ENCODE measurements at regions not wholly inside any gene's neighbourhood (a gene's known extent, or its start where the extent isn't known, plus 50 kb on each side); places are given as distances from the start of the nearest gene placed in this dataset.

DNA sequence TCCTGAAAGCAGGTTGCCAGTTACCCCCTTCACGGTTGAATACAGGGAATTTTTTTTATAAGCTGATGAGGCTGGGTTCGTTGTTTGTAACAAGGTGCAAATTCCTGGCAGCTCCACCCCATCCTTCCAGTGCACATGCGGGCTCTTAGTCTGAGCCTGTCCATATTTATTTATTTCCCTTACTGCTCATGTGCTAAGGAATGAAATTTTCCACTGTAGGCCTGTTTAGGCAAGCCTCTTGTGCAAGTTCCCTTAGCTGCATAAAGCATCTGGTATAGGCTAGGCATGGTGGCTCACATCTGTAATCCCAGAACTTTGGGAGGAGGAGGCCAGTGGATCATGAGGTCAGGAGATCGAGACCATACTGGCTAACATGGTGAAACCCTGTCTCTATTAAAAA lies 560.9 kb upstream of the PCDH9 start:
- Histone ChIP-seq H3K36me3 (ENCODE audit: control insufficient read depth, insufficient read depth, low read length) (no peaks in the 10 kb centered on the region), H3K27me3 (replicated peaks; ENCODE audit: control insufficient read depth, insufficient read depth, low read length) (no peaks in the 10 kb centered on the region), H3K4me3 (replicated peaks; ENCODE audit: low read depth, low read length) (no peak overlapping the region)
- TF ChIP-seq, protein P1, sequence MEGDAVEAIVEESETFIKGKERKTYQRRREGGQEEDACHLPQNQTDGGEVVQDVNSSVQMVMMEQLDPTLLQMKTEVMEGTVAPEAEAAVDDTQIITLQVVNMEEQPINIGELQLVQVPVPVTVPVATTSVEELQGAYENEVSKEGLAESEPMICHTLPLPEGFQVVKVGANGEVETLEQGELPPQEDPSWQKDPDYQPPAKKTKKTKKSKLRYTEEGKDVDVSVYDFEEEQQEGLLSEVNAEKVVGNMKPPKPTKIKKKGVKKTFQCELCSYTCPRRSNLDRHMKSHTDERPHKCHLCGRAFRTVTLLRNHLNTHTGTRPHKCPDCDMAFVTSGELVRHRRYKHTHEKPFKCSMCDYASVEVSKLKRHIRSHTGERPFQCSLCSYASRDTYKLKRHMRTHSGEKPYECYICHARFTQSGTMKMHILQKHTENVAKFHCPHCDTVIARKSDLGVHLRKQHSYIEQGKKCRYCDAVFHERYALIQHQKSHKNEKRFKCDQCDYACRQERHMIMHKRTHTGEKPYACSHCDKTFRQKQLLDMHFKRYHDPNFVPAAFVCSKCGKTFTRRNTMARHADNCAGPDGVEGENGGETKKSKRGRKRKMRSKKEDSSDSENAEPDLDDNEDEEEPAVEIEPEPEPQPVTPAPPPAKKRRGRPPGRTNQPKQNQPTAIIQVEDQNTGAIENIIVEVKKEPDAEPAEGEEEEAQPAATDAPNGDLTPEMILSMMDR (IDR thresholded peaks at IDR 0.05; ENCODE audit: insufficient read depth, low read length, poor library complexity, severe bottlenecking), result no peak
- no peak for DNase-seq (ENCODE audit: extremely low read depth, insufficient read length)

GRCh38 chr13:67776151-67776550 lies 546.0 kb upstream of the PCDH9 start:
- Histone ChIP-seq H3K27me3 (replicated peaks; ENCODE audit: control insufficient read depth, insufficient read depth, low read length) (no peaks in the 10 kb centered on the region), H3K36me3 (ENCODE audit: control insufficient read depth, insufficient read depth, low read length) (no peaks in the 10 kb centered on the region), H3K4me3 (replicated peaks; ENCODE audit: low read depth, low read length) (no peak overlapping the region)
- no peak for DNase-seq (ENCODE audit: extremely low read depth, insufficient read length)
- TF ChIP-seq, protein P1 (IDR thresholded peaks at IDR 0.05; ENCODE audit: insufficient read depth, low read length, poor library complexity, severe bottlenecking), result no peak

GRCh38 chr13:67775359-67775758 lies 545.2 kb upstream of the PCDH9 start:
- TF ChIP-seq, protein P1 (IDR thresholded peaks at IDR 0.05; ENCODE audit: insufficient read depth, low read length, poor library complexity, severe bottlenecking), result no peak
- no peak overlapping the region for H3K4me3 ChIP-seq (replicated peaks; ENCODE audit: low read depth, low read length)
- DNase-seq (ENCODE audit: extremely low read depth, insufficient read length), result no peak
- no peaks in the 10 kb centered on the region for H3K36me3 ChIP-seq (ENCODE audit: control insufficient read depth, insufficient read depth, low read length)
- H3K27me3 ChIP-seq (replicated peaks; ENCODE audit: control insufficient read depth, insufficient read depth, low read length), result no peaks in the 10 kb centered on the region

DNA sequence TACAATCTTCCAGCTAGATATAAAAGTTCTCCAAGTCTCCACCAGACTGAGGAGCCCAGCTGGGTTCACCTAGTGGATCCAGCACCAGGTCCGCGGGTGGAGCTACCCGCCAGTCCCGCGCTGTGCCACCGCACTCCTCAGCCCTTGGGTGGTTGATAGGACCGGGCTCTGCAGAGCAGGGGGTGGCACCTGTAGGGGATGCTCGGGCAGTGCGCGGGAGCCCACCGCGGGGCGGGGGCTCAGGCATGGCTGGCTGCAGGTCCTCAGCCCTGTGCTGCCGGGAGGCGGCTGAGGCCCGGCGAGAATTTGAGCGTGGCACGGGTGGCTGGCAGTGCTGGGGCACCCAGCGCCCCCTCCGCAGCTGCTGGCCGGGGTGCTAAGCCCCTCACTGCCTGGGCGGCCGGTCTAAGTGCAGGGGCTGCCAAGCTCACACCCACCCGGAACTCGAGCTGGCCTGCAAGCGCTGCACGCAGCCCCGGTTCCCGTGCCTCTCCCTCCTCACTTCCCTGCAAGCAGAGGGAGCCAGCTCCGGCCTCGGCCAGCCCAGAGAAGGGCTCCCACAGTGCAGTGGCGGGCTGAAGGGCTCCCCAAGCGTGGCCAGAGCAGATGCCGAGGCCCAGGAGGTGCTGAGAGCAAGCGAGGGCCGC lies 542.8 kb upstream of the PCDH9 start:
- no peak overlapping the region for H3K4me3 ChIP-seq (replicated peaks; ENCODE audit: low read depth, low read length)
- TF ChIP-seq, protein P1 (IDR thresholded peaks at IDR 0.05; ENCODE audit: insufficient read depth, low read length, poor library complexity, severe bottlenecking), result no peak
- DNase-seq (ENCODE audit: extremely low read depth, insufficient read length), result peak; percentile 1
- H3K27me3 ChIP-seq (replicated peaks; ENCODE audit: control insufficient read depth, insufficient read depth, low read length), result no peaks in the 10 kb centered on the region
- no peaks in the 10 kb centered on the region for H3K36me3 ChIP-seq (ENCODE audit: control insufficient read depth, insufficient read depth, low read length)

- Histone ChIP-seq H3K36me3 (ENCODE audit: control insufficient read depth, insufficient read depth, low read length) (no peaks in the 10 kb centered on the region), H3K4me3 (replicated peaks; ENCODE audit: low read depth, low read length) (no peak overlapping the region), H3K27me3 (replicated peaks; ENCODE audit: control insufficient read depth, insufficient read depth, low read length) (no peaks in the 10 kb centered on the region)
- no peak for DNase-seq (ENCODE audit: extremely low read depth, insufficient read length)
- TF ChIP-seq, protein P1 (IDR thresholded peaks at IDR 0.05; ENCODE audit: insufficient read depth, low read length, poor library complexity, severe bottlenecking), result no peak
Observed at GRCh38 chr13:67771106-67771505, 541.0 kb upstream of the PCDH9 start.

- Histone ChIP-seq H3K4me3 (replicated peaks; ENCODE audit: low read depth, low read length) (no peak overlapping the region), H3K27me3 (replicated peaks; ENCODE audit: control insufficient read depth, insufficient read depth, low read length) (no peaks in the 10 kb centered on the region), H3K36me3 (ENCODE audit: control insufficient read depth, insufficient read depth, low read length) (no peaks in the 10 kb centered on the region)
- TF ChIP-seq, protein P1 (IDR thresholded peaks at IDR 0.05; ENCODE audit: insufficient read depth, low read length, poor library complexity, severe bottlenecking), result no peak
- no peak for DNase-seq (ENCODE audit: extremely low read depth, insufficient read length)
Observed at GRCh38 chr13:67769987-67770341, 539.8 kb upstream of the PCDH9 start.
